Aorta (tissue), 5 donors: ENCODE measurements at regions not wholly inside any gene's neighbourhood (a gene's known extent, or its start where the extent isn't known, plus 50 kb on each side); places are given as distances from the start of the nearest gene placed in this dataset.

ENCODE experiments used
- ATAC-seq: fragments of 200-7000 bp; cut with Tn5 transposase; one replicate; pipeline ENCODE4 v1.9.1; 2022; ENCODE audit warnings: moderate library complexity; ENCODE audit not compliant: low FRiP score
- DNase-seq, 2 donors: peaks; one replicate each; pipeline ENCODE4 v3.0.0-alpha.2; 2020
- H3K27ac ChIP-seq, 2 donors: one replicate each; pipeline ENCODE4 v1.5.1; 2013; ENCODE audit warnings: low read length in 2 of 2, mild to moderate bottlenecking in 2 of 2, moderate library complexity in 2 of 2, control low read depth in 1 of 2, inconsistent platforms in 1 of 2, low read depth in 1 of 2
- H3K27me3 ChIP-seq, 2 donors: one replicate each; pipeline ENCODE4 v1.6.1; 2013; ENCODE audit warnings: control low read depth in 1 of 2, low read length in 1 of 2, mild to moderate bottlenecking in 1 of 2, moderate library complexity in 1 of 2; ENCODE audit not compliant: insufficient read depth in 2 of 2, control insufficient read depth in 1 of 2
- H3K36me3 ChIP-seq, 2 donors: one replicate each; pipeline ENCODE4 v1.6.1; 2013; ENCODE audit warnings: control low read depth in 1 of 2, low read length in 1 of 2, mild to moderate bottlenecking in 1 of 2; ENCODE audit not compliant: insufficient read depth in 2 of 2, control insufficient read depth in 1 of 2
- H3K4me1 ChIP-seq, 2 donors: one replicate each; pipeline ENCODE4 v1.6.1; 2013; ENCODE audit warnings: low read length in 2 of 2, control low read depth in 1 of 2, mild to moderate bottlenecking in 1 of 2, moderate library complexity in 1 of 2; ENCODE audit not compliant: insufficient read depth in 2 of 2, control insufficient read depth in 1 of 2
- H3K4me3 ChIP-seq, 2 donors: one replicate each; pipeline ENCODE4 v1.5.1; 2013; ENCODE audit warnings: low read length in 2 of 2, control low read depth in 1 of 2, mild to moderate bottlenecking in 1 of 2
- H3K9me3 ChIP-seq: one replicate; pipeline ENCODE4 v1.6.1; 2013; ENCODE audit warnings: mild to moderate bottlenecking, low read length; ENCODE audit not compliant: control insufficient read depth
- WGBS, 2 donors: extraction: QIAGEN DNeasy Blood & Tissue Kit; methylation state at CpG; one replicate each; pipeline ENCODE4 v1.1.7; 2013; 5-methylcytosine and 5-hydroxymethylcytosine counted together
- intact Hi-C, 2 donors: fragments of 100-400 bp; cut with DNase I; formaldehyde crosslinking; loops; one replicate each; pipeline versions ENCODE4 v1.14.2 to v1.15.0; 2022
- donor health status: healthy with polysubstance abuse.
- donor health status: Bipolar disorder and iron deficiency.
- donor health status: DM: no; HTN: no; CAD: no.
- donor health status: DM: no; HTN: no; CAD: no.
- donor health status: DM: yes; HTN: yes; CAD: no.

DNA sequence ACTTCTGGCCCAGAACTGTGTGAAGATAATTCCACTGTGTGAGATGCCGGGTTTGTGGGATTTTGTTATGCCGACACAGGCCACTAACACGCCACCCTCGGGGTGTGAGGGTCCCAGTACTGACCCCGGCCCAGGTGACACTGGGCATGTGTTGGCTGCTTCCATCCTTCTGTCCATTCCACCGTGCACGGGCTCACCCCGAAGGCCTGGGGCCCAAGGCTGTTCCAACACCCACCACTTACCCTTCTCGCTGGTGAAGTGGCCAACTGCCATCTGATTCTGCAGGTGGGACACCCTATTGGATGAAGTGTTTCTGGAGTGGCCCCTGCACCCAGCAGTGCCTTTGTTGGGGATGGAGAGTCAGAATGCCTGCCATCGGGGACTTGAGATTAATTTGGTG is 1307.5 kb downstream of the BRD1 start:
- no peak for ATAC-seq
- Histone ChIP-seq H3K27ac (no peak overlapping the region), H3K4me1 (no peaks in the 10 kb centered on the region), H3K4me3 (no peak overlapping the region), H3K9me3 (no peaks in the 10 kb centered on the region), H3K27me3 (no peaks in the 10 kb centered on the region), H3K36me3 (no peaks in the 10 kb centered on the region)
- intact Hi-C loops, result no loop called here
- WGBS, 2 donors, result 91 to 92% methylated on average over 10 of the region's 10 CpGs
- no peak for DNase-seq

- Histone ChIP-seq H3K9me3 (no peaks in the 10 kb centered on the region), H3K27ac (no peak overlapping the region), H3K4me3 (no peak overlapping the region), H3K36me3 (no peaks in the 10 kb centered on the region), H3K27me3 (no peaks in the 10 kb centered on the region), H3K4me1 (no peaks in the 10 kb centered on the region)
- ATAC-seq, result no peak
- no peak for DNase-seq
- 65 to 66% methylated on average over 34 to 35 of the region's 35 CpGs for WGBS, 2 donors
- intact Hi-C loops, result no loop called here
Observed at GRCh38 chr22:48517039-48518030, 1310.3 kb downstream of the BRD1 start.

GRCh38 chr22:48516571-48516970 is 1311.1 kb downstream of the BRD1 start:
- no peaks in the 10 kb centered on the region for H3K36me3 ChIP-seq
- no peak for DNase-seq
- H3K9me3 ChIP-seq, result no peaks in the 10 kb centered on the region
- H3K27me3 ChIP-seq, result no peaks in the 10 kb centered on the region
- 83 to 86% methylated on average over 9 of the region's 9 CpGs for WGBS, 2 donors
- intact Hi-C loops, result no loop called here
- no peak for ATAC-seq
- H3K4me3 ChIP-seq, result no peak overlapping the region
- no peaks in the 10 kb centered on the region for H3K4me1 ChIP-seq
- no peak overlapping the region for H3K27ac ChIP-seq

DNA sequence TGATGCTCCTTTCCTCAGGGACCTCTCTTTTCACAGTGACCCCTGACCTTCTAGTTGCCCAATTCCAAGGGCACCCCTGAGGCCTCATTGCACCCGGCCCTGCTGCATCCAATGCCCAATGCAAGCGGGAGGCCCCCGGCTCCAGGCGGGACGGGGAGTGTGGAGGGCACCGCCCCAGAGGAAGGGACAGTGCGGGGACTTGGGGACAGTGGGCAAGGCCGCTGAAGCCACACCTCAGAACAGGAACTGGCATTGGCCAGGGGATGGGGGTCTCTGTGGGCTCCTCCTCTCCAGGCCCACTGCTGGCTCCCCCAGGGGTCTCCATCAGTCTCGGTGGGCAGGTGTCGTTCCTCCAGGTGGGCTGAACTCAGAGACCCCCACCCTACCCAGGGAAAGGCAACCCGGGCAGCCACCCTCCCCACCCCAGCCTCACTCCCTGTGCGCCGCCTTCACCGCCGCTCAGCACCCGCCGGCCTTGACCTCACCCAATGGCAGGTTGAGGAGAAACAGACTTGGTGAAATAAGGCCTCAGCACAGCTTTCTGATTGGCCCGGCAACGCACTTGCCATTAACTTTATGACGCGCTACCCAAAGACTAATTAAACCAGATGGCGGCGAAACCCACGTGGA is 1312.0 kb downstream of the BRD1 start:
- no peaks in the 10 kb centered on the region for H3K36me3 ChIP-seq
- intact Hi-C loops, result no loop called here
- DNase-seq (no peak), ATAC-seq (no peak)
- H3K4me3 ChIP-seq, result no peak overlapping the region
- 86 to 90% methylated on average over 24 of the region's 24 CpGs for WGBS, 2 donors
- no peak overlapping the region for H3K27ac ChIP-seq
- no peaks in the 10 kb centered on the region for H3K27me3 ChIP-seq
- H3K4me1 ChIP-seq, result no peaks in the 10 kb centered on the region
- no peaks in the 10 kb centered on the region for H3K9me3 ChIP-seq

GRCh38 chr22:48513929-48514328 is 1313.7 kb downstream of the BRD1 start:
- Histone ChIP-seq H3K9me3 (no peaks in the 10 kb centered on the region), H3K4me1 (no peaks in the 10 kb centered on the region), H3K27ac (no peak overlapping the region), H3K36me3 (no peaks in the 10 kb centered on the region), H3K27me3 (no peaks in the 10 kb centered on the region), H3K4me3 (no peak overlapping the region)
- DNase-seq (no peak), ATAC-seq (no peak)
- 78 to 82% methylated on average over 10 of the region's 10 CpGs for WGBS, 2 donors
- intact Hi-C loops, result no loop called here

DNA sequence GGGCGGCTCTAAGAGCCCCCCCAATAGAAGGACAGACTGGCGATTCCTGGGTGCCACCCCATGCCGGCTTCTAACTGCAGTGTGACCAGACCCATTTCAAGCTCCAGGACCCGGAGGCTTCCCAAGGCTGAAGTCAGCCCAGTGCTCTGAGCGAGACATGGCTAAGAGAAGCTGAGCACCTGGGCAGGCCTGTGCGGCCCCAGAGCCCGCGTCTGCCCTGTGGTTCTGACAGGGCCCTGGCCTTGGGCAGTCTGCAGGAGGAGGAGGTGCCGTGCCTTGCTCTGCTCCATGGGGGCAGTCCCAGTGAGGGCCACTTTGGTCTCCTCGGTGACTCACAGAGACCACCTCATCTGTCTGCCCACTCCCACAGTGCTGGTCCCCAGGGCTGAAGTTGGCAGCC is 1314.2 kb downstream of the BRD1 start:
- ATAC-seq (no peak), DNase-seq (no peak)
- H3K4me1 ChIP-seq, result no peaks in the 10 kb centered on the region
- WGBS, 2 donors, result 87 to 90% methylated on average over 10 of the region's 10 CpGs
- H3K4me3 ChIP-seq, result no peak overlapping the region
- H3K9me3 ChIP-seq, result no peaks in the 10 kb centered on the region
- intact Hi-C loops, result no loop called here
- H3K36me3 ChIP-seq, result no peaks in the 10 kb centered on the region
- no peak overlapping the region for H3K27ac ChIP-seq
- H3K27me3 ChIP-seq, result no peaks in the 10 kb centered on the region

DNA sequence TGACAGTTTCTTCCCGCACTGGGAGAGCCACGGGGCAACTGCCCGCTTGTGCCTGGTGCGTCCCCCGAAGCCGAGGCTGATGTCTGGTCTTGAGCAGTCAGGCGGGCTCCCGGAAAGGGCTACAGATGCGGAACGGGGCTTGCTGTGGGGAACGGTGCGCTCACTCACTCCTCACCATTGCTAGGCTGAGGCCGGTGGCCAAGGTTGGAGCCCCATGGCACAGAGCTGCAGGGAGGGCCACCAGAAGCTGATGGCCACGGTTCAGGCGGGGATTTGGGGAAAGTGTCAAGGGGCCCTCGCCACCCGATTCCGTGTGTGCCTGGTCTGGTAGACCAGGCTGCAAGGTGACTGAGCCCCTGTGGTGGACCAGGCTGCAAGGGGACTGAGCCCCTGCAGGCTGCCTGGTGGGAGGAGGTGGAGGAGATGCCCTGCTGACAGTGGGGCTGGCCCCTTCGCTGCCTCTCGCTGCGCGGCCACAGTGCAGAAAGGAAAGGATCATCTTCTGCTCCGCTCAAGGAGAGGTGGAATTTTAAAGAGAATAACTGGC is 1315.8 kb downstream of the BRD1 start:
- Histone ChIP-seq H3K9me3 (no peaks in the 10 kb centered on the region), H3K4me1 (no peaks in the 10 kb centered on the region), H3K27ac (no peak overlapping the region), H3K4me3 (no peak overlapping the region), H3K36me3 (no peaks in the 10 kb centered on the region), H3K27me3 (no peaks in the 10 kb centered on the region)
- WGBS, 2 donors, result 92% methylated on average over 23 of the region's 23 CpGs
- no peak for DNase-seq
- ATAC-seq, result no peak
- intact Hi-C loops, result no loop called here

DNA sequence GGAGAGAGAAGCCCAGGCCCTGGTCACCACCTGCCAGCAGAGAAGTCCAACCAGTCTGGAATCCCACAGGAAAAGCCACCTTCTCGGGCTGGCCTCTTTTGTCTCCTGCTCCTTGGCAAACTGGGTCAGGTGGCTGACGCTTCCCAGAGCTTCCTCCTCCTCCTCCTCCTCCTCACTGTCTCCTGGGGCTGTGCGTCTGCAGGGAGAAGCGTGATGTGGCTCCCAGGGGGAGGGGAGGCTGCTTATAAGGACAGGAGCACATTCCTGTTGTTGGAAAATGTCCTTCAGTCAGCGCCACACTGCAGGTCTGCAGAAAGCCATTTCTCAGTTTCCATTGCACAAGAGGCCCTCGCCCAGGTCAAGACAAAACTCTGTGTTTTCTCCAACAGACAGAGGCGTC is 1316.5 kb downstream of the BRD1 start:
- intact Hi-C loops, result no loop called here
- H3K9me3 ChIP-seq, result no peaks in the 10 kb centered on the region

More for the DNA sequence above, 1316.5 kb downstream of the BRD1 start:
- Histone ChIP-seq H3K27me3 (no peaks in the 10 kb centered on the region), H3K4me3 (no peak overlapping the region), H3K4me1 (no peaks in the 10 kb centered on the region), H3K36me3 (no peaks in the 10 kb centered on the region), H3K27ac (no peak overlapping the region)
- DNase-seq (no peak), ATAC-seq (no peak)
- 59 to 62% methylated on average over 7 of the region's 7 CpGs for WGBS, 2 donors
